ENCODE measurements at regions not wholly inside any gene's neighbourhood (a gene's known extent, or its start where the extent isn't known, plus 50 kb on each side); places are given as distances from the start of the nearest gene placed in this dataset.
"Not testable (repeated sequence)": the region's sequence is repeated elsewhere in the genome, so short reads cannot be mapped to it uniquely, and the experiment has no call there.

DNA sequence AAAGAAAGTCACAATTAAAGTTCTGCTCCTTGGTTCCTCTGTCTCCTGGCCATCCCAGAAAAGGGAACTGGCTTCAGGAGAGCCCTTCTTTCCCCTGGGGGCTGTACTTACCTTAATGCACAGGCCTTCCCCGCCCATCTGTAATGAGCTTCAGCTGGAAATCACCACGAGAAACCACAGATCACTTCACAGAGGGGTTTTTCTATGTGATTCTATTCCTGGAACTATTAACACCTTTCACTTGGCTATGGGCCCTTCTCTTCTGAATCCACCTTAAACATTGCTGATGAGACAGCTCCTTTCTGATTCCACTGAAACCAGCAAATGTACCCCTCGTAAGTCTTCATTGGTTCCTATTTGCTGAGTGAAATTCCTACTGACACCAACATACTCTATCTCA lies 80.7 kb downstream of the FOXF2 start:
- peak; percentile 50 for FAIRE-seq
- TF ChIP-seq POLR2A (IDR thresholded peaks at IDR 0.05; ENCODE audit: low read depth, low read length) (no peak), SPI1 (IDR thresholded peaks at IDR 0.05; ENCODE audit: low read depth, low read length) (peak; percentile 78)
- DNase-seq (ENCODE audit: insufficient read length, low spot score) = no peak

DNA sequence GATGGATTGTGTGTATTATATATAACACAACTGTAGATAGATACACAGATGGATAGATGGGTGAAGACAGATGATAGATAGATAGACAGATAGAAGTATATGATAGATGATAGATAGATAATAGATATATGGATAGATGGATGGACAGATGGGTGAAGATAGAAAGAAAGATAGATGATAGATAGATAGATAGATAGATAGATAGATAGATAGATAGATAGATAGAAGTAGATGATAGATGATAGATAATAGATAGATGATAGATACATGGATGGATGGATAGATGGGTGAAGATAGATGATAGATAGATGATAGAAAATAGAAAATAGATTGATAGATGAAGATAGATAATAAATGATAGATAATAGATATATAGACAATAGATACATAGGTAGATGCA lies 83.3 kb downstream of the FOXF2 start:
- FAIRE-seq (no peak), DNase-seq (ENCODE audit: insufficient read length, low spot score) (no peak)
- TF ChIP-seq POLR2AphosphoS5 (IDR thresholded peaks at IDR 0.05; ENCODE audit: low read depth, low read length) = no peak
- TF ChIP-seq PAX5 (IDR thresholded peaks at IDR 0.05; ENCODE audit: insufficient read depth, low read length, severe bottlenecking) = no peak
- TF ChIP-seq SPI1 (IDR thresholded peaks at IDR 0.05; ENCODE audit: low read depth, low read length) = no peak
- TF ChIP-seq TAF1 (IDR thresholded peaks at IDR 0.05; ENCODE audit: low read depth, low read length) = no peak
- no peak for TF ChIP-seq POLR2A (IDR thresholded peaks at IDR 0.05; ENCODE audit: low read depth, low read length)
- no peak for TF ChIP-seq POU2F2 (IDR thresholded peaks at IDR 0.05; ENCODE audit: low read depth, low read length)

DNA sequence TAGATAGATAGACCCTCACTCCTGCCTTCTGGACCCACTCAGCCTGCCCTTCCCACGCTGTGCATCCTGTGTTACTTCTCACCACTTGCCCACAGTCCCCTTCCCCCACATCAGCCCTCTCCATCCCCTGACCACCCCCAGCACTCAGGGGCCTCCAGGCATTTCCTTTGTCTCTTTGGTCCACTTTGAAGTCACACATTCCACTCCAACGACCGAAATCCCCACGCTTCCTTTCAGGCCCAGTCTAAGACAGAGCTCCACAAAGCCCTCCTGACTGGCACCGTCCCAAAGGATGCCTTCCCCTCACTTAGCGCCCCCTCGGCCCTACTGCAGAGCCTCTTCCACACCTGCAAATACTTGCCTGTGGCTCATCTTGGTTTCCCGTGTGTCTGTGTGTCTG lies 83.8 kb downstream of the FOXF2 start:
- DNase-seq (ENCODE audit: insufficient read length, low spot score) (no peak), FAIRE-seq (no peak)
- TF ChIP-seq POU2F2 (IDR thresholded peaks at IDR 0.05; ENCODE audit: low read depth, low read length) (no peak), POLR2A (IDR thresholded peaks at IDR 0.05; ENCODE audit: low read depth, low read length) (no peak), TAF1 (IDR thresholded peaks at IDR 0.05; ENCODE audit: low read depth, low read length) (no peak), PAX5 (IDR thresholded peaks at IDR 0.05; ENCODE audit: insufficient read depth, low read length, severe bottlenecking) (no peak), POLR2AphosphoS5 (IDR thresholded peaks at IDR 0.05; ENCODE audit: low read depth, low read length) (no peak), SPI1 (IDR thresholded peaks at IDR 0.05; ENCODE audit: low read depth, low read length) (no peak)

DNA sequence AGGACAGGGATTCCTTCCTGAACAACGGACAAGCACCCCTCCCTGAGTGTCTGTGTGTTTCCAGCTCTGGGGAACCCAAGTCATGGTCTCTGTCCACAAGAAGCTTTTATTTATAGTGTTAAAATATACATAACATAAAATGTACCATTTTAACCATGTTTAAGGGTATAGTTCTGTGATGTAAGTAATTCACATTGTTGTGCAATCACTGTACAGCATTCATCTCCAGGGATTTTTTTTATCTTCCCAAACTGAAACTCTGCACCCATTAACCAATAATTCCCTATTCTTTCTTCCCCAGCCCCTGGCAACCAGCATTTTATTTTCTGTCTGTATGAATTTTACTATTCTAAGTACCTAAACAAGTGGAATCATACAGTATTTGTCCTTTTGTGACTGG lies 84.2 kb downstream of the FOXF2 start:
- FAIRE-seq (no peak), DNase-seq (ENCODE audit: insufficient read length, low spot score) (no peak)
- TF ChIP-seq POU2F2 (IDR thresholded peaks at IDR 0.05; ENCODE audit: low read depth, low read length) (no peak), TAF1 (IDR thresholded peaks at IDR 0.05; ENCODE audit: low read depth, low read length) (no peak), SPI1 (IDR thresholded peaks at IDR 0.05; ENCODE audit: low read depth, low read length) (no peak), PAX5 (IDR thresholded peaks at IDR 0.05; ENCODE audit: insufficient read depth, low read length, severe bottlenecking) (no peak)

DNA sequence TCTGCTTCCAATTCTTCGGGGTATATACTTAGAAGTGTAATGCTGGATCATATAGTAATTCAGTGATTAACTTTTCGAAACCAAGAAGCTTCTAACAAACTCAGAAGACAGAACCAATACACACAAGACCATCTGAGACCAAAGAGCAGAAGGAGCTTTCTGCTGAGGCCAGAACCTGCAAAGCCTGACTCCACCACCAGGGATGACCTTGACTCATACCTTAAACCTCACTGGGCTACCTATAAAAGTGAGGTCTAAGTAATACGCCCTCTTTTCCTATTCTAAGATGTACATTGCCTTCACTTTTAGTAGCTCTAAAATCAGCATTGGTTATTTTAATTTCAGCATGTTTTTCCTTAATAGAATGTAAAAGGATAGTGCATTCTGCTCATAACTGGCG lies 84.8 kb downstream of the FOXF2 start:
- DNase-seq (ENCODE audit: insufficient read length, low spot score) = no peak
- no peak for TF ChIP-seq SPI1 (IDR thresholded peaks at IDR 0.05; ENCODE audit: low read depth, low read length)
- TF ChIP-seq PAX5 (IDR thresholded peaks at IDR 0.05; ENCODE audit: insufficient read depth, low read length, severe bottlenecking) = no peak
- no peak for TF ChIP-seq TAF1 (IDR thresholded peaks at IDR 0.05; ENCODE audit: low read depth, low read length)
- TF ChIP-seq POLR2AphosphoS5 (IDR thresholded peaks at IDR 0.05; ENCODE audit: low read depth, low read length) = no peak
- no peak for TF ChIP-seq POU2F2 (IDR thresholded peaks at IDR 0.05; ENCODE audit: low read depth, low read length)
- TF ChIP-seq POLR2A (IDR thresholded peaks at IDR 0.05; ENCODE audit: low read depth, low read length) = no peak
- FAIRE-seq = no peak

DNA sequence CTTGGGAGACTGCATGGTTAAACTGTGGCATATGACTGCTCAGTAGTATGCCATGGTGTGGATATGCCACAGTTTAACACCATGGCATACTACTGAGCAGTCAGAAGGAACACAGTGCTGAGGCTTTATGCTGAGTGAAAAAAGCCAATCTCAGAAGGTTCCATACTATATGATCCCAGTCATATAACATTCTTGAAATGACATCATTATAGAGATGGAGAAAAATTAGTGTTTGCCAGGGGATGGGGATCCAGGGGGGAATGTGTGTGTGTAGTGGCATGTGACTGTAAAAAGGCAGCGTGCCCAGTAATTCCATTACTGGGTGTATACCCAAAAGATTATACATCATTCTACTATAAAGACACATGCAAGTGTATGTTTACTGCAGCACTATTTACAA lies 85.8 kb downstream of the FOXF2 start:
- no peak for FAIRE-seq
- TF ChIP-seq POLR2AphosphoS5 (IDR thresholded peaks at IDR 0.05; ENCODE audit: low read depth, low read length) (no peak), POU2F2 (IDR thresholded peaks at IDR 0.05; ENCODE audit: low read depth, low read length) (no peak), PAX5 (IDR thresholded peaks at IDR 0.05; ENCODE audit: insufficient read depth, low read length, severe bottlenecking) (no peak), POLR2A (IDR thresholded peaks at IDR 0.05; ENCODE audit: low read depth, low read length) (no peak), SPI1 (IDR thresholded peaks at IDR 0.05; ENCODE audit: low read depth, low read length) (no peak), TAF1 (IDR thresholded peaks at IDR 0.05; ENCODE audit: low read depth, low read length) (no peak)
- DNase-seq (ENCODE audit: insufficient read length, low spot score) = no peak

DNA sequence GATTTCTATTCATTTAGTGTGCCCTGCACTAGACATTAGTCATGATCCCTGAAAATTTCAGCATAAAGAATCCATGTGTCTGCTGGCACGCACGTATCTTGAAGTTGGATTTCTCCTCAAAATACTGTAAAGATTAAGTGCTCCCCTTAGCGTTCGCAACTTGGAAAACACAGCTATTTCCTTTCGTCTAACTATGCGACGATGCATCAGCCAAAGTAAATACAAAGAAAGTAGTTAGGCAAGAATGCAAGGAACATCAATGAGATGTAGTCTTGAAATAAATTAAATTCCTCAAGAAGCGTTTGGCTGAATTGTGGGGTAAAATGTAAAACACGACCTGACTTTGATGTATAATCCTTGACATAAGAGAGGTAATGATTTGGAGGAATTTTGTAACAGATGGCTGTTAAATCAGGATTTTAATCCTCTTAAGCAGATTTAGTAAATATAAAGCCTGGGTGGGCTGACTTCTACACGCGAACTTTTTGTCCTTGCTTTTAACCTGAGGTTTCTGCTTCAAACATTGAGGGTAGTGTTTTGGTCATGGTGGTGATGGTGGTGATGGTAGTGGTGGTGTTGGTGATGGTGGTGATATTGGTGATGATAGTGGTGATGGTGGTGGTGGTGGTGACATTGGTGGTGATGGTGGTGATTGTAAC lies 88.2 kb downstream of the FOXF2 start:
- DNase-seq (ENCODE audit: insufficient read length, low spot score) (no peak), FAIRE-seq (no peak)
- TF ChIP-seq TAF1 (IDR thresholded peaks at IDR 0.05; ENCODE audit: low read depth, low read length) (no peak), SPI1 (IDR thresholded peaks at IDR 0.05; ENCODE audit: low read depth, low read length) (no peak), POLR2AphosphoS5 (IDR thresholded peaks at IDR 0.05; ENCODE audit: low read depth, low read length) (no peak), POU2F2 (IDR thresholded peaks at IDR 0.05; ENCODE audit: low read depth, low read length) (no peak), POLR2A (IDR thresholded peaks at IDR 0.05; ENCODE audit: low read depth, low read length) (no peak), PAX5 (IDR thresholded peaks at IDR 0.05; ENCODE audit: insufficient read depth, low read length, severe bottlenecking) (no peak)

DNA sequence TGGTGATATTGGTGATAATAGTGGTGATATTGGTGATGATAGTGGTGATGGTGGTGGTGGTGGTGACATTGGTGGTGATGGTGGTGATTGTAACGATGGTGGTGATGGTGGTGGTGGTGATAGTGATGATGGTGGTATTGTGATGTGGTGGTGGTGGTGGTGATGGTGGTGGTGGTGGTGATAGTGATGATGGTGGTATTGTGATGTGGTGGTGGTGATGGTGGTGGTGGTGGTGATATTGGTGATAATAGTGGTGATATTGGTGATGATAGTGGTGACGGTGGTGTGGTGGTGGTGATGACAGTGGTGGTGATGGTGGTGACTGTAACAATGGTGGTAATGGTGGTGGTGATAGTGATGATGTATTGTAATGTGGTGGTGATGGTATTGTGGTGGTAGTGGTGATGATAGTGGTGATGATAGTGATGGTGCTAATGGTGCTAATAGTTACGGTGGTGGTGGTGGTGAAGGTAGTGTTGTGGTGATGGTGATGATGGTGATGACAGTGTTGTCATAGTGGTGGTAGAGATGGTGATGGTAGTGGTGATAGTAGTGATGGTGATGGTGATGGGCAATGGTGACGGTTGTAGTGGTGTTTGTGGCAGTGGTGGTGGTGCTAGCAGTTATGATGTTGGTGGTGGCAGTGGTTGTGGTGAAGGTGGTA lies 88.9 kb downstream of the FOXF2 start:
- not testable (repeated sequence) for DNase-seq (ENCODE audit: insufficient read length, low spot score)
- peak; percentile 26 for FAIRE-seq

DNA sequence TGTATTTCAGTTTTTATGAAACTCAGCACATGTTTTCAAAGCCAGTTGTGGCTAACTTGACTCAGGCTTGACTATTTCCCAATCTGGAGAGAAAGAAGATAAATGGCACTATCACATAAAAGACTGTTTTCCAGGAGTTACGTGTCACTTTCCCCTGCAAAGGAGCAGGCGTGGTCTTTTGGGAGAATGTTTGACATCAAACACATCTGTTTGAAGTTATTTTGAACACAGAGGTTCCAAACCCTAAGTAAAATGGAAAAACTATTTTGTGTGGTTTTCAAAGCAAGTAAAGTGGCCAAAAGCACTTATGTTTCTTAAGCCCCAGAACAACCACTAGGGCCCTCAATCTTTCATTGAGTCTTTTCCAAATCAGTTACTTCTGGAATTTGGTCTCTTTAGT lies 89.7 kb downstream of the FOXF2 start:
- no peak for FAIRE-seq
- TF ChIP-seq POLR2A (IDR thresholded peaks at IDR 0.05; ENCODE audit: low read depth, low read length) (no peak), TAF1 (IDR thresholded peaks at IDR 0.05; ENCODE audit: low read depth, low read length) (no peak), SPI1 (IDR thresholded peaks at IDR 0.05; ENCODE audit: low read depth, low read length) (no peak), POU2F2 (IDR thresholded peaks at IDR 0.05; ENCODE audit: low read depth, low read length) (no peak), POLR2AphosphoS5 (IDR thresholded peaks at IDR 0.05; ENCODE audit: low read depth, low read length) (no peak), PAX5 (IDR thresholded peaks at IDR 0.05; ENCODE audit: insufficient read depth, low read length, severe bottlenecking) (no peak)
- no peak for DNase-seq (ENCODE audit: insufficient read length, low spot score)

DNA sequence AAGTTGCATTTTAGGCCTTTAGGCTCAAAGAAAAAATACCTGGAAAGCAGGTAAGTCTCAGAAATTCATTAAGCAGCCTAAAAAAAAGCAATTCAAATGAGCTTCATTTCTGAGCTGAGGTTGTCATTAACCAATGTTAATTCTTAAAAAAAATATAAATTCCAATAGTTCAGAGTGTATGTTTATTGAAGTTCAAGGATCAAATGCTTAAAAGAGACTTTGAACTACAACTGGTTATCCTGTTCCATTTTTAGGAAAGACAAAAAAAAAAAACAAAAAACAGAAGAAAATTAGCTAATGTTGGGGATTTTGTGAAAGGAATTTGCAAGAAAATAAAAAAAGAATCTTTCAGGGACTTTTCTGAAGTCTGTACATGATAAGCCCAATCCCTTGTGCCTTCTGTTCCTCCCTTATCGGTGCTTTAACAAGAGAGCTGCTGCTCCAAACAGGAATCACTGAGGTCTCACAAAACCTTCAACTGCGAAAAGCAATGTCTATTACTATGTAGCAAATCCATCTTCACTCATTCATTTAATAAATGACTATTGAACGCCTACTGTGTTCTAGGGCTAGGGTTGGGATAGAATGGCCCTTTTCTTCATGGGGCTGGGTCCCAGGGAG lies 90.3 kb downstream of the FOXF2 start:
- no peak for TF ChIP-seq POU2F2 (IDR thresholded peaks at IDR 0.05; ENCODE audit: low read depth, low read length)
- FAIRE-seq (no peak), DNase-seq (ENCODE audit: insufficient read length, low spot score) (no peak)

Measured in GM12891 (cell line).